ENCODE measurements at regions not wholly inside any gene's neighbourhood (a gene's known extent, or its start where the extent isn't known, plus 50 kb on each side); places are given as distances from the start of the nearest gene placed in this dataset.

DNA sequence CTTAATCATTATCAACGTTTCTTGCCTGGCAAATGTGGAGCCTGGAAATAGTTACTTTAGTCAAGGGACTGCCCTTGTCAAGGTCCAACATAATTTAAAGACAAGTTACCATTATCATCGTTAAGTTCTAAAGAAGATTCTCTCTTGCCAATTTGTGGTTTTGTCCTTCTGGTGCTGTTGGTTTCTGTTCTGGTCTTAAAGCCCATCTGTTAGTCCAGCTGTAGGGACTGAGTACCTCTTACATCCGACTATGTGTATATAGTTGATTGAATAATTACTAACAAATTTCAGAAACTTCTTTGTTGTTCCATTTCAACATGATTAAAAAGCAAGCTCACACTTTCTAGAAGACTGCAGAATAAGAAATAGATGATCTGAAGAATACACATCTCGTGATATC, 1854.9 kb downstream of the MAT2B start:
- TF ChIP-seq POLR2AphosphoS5 (IDR thresholded peaks at IDR 0.05; ENCODE audit: borderline replicate concordance, low read depth, low read length) (no peak), EZH2 (IDR thresholded peaks at IDR 0.05) (no peak)
